GM23338 (cell line): ENCODE measurements at regions not wholly inside any gene's neighbourhood (a gene's known extent, or its start where the extent isn't known, plus 50 kb on each side); places are given as distances from the start of the nearest gene placed in this dataset.

Experiments
- ATAC-seq: fragments of 200-7000 bp; cut with Tn5 transposase; 3 replicates; pipeline ENCODE4 v1.9.1; 2020
- DNase-seq: peaks from one replicate; pipeline ENCODE4 v3.0.0-alpha.2; 2015; ENCODE audit warnings: low spot score
- H2AFZ ChIP-seq: fragments of 200-600 bp; sonication (generic); 2 replicates; pipeline ENCODE4 v1.8.0; 2016; ENCODE audit warnings: antibody characterized with exemption, mild to moderate bottlenecking, moderate library complexity
- H3F3A ChIP-seq: fragments of 200-600 bp; sonication (generic); replicated peaks from 2 replicates; pipeline ENCODE4 v1.8.0; 2017; ENCODE audit warnings: antibody characterized with exemption, mixed run types, low read depth
- H3K27ac ChIP-seq: fragments of 200-600 bp; sonication (generic); 2 replicates; pipeline ENCODE4 v1.6.1; 2016; ENCODE audit warnings: low read depth
- H3K27me3 ChIP-seq: fragments of 200-600 bp; sonication (generic); 2 replicates; pipeline ENCODE4 v1.8.0; 2016; ENCODE audit warnings: mild to moderate bottlenecking, mixed run types, moderate library complexity; ENCODE audit not compliant: insufficient read depth
- H3K36me3 ChIP-seq: fragments of 200-600 bp; sonication (generic); 2 replicates; pipeline ENCODE4 v1.8.0; 2016; ENCODE audit warnings: mild to moderate bottlenecking; ENCODE audit not compliant: insufficient read depth
- H3K4me1 ChIP-seq: fragments of 200-600 bp; sonication (generic); 2 replicates; pipeline ENCODE4 v1.8.0; 2016; ENCODE audit warnings: mild to moderate bottlenecking, moderate library complexity; ENCODE audit not compliant: insufficient read depth
- H3K4me2 ChIP-seq: fragments of 200-600 bp; sonication (generic); 2 replicates; pipeline ENCODE4 v1.7.1; 2017; ENCODE audit warnings: mixed run types
- H3K4me3 ChIP-seq: fragments of 200-600 bp; sonication (generic); 2 replicates; pipeline ENCODE4 v1.6.1; 2016; ENCODE audit warnings: mixed run types
- H3K79me2 ChIP-seq: fragments of 200-600 bp; sonication (generic); replicated peaks from 2 replicates; pipeline ENCODE4 v1.8.0; 2017; ENCODE audit warnings: mild to moderate bottlenecking; ENCODE audit not compliant: insufficient read depth
- H3K9me2 ChIP-seq: fragments of 200-600 bp; sonication (generic); 2 replicates; pipeline ENCODE4 v1.8.0; 2017; ENCODE audit not compliant: insufficient read depth
- H4K20me1 ChIP-seq: fragments of 200-600 bp; sonication (generic); replicated peaks from 2 replicates; pipeline ENCODE4 v1.8.0; 2017; ENCODE audit warnings: mild to moderate bottlenecking; ENCODE audit not compliant: insufficient read depth
- H3K27ac Mint-ChIP-seq: 2 replicates; pipeline ENCODE4 v1.8.0; 2020; ENCODE audit warnings: inconsistent platforms, mild to moderate bottlenecking, moderate library complexity, mixed read lengths
- H3K27me3 Mint-ChIP-seq: 3 replicates; pipeline ENCODE4 v1.8.0; 2022; ENCODE audit warnings: low read depth, mild to moderate bottlenecking, moderate library complexity, mixed read lengths, inconsistent platforms; ENCODE audit not compliant: insufficient read depth, poor library complexity
- H3K36me3 Mint-ChIP-seq: 3 replicates; pipeline ENCODE4 v1.8.0; 2021; ENCODE audit warnings: low read depth, mild to moderate bottlenecking, inconsistent platforms, moderate library complexity, mixed read lengths
- H3K4me1 Mint-ChIP-seq: 3 replicates; pipeline ENCODE4 v1.8.0; 2020; ENCODE audit warnings: mild to moderate bottlenecking, inconsistent platforms, mixed read lengths
- H3K4me3 Mint-ChIP-seq: 3 replicates; pipeline ENCODE4 v1.8.0; 2021; ENCODE audit warnings: moderate library complexity, mild to moderate bottlenecking, inconsistent platforms, mixed read lengths
- H3K9me3 Mint-ChIP-seq: 3 replicates; pipeline ENCODE4 v1.8.0; 2020; ENCODE audit warnings: moderate library complexity, mild to moderate bottlenecking, inconsistent platforms, mixed read lengths
- CREB1 ChIP-seq: fragments of 250-450 bp; sonication (Bioruptor Pico); IDR thresholded peaks from 2 replicates; pipeline ENCODE4 v1.5.0; 2020; ENCODE audit warnings: low read depth, mild to moderate bottlenecking, moderate library complexity
- CTCF ChIP-seq, 2 experiments: fragments of 200-600 bp in 1 of 2; sonication (generic) in 1 of 2; conservative IDR thresholded peaks; 2 replicates each; pipeline versions ENCODE4 v1.5.1 to v1.6.1; 2016 to 2017; ENCODE audit warnings: antibody characterized with exemption in 2 of 2, low read depth in 2 of 2, mild to moderate bottlenecking in 2 of 2, moderate library complexity in 1 of 2
- ETS1 ChIP-seq: IDR thresholded peaks from 2 replicates; pipeline ENCODE4 v1.6.1; 2016; ENCODE audit warnings: antibody characterized with exemption
- EZH2 ChIP-seq: fragments of 200-600 bp; sonication (generic); IDR thresholded peaks from one replicate; pipeline ENCODE4 v1.8.0; 2017; ENCODE audit warnings: antibody characterized with exemption, mild to moderate bottlenecking, low read depth; ENCODE audit not compliant: unreplicated experiment
- EZH2phosphoT487 ChIP-seq: fragments of 200-600 bp; sonication (generic); IDR thresholded peaks from one replicate; pipeline ENCODE4 v1.8.1; 2018; ENCODE audit warnings: antibody characterized with exemption; ENCODE audit not compliant: unreplicated experiment
- JUNB ChIP-seq: IDR thresholded peaks from one replicate; pipeline ENCODE4 v1.6.1; 2016; ENCODE audit warnings: antibody characterized with exemption; ENCODE audit not compliant: unreplicated experiment
- NANOG ChIP-seq: IDR thresholded peaks from 2 replicates; pipeline ENCODE4 v1.6.1; 2016; ENCODE audit warnings: antibody characterized with exemption, borderline replicate concordance
- POLR2AphosphoS5 ChIP-seq: IDR thresholded peaks from 2 replicates; pipeline ENCODE4 v1.6.1; 2016; ENCODE audit warnings: antibody characterized with exemption, low read depth
- ZNF114 ChIP-seq: fragments of 250-450 bp; sonication (Bioruptor Pico); IDR thresholded peaks from 2 replicates; pipeline ENCODE4 v1.5.0; 2020; ENCODE audit warnings: mild to moderate bottlenecking, moderate library complexity
- ZNF331 ChIP-seq: fragments of 250-450 bp; sonication (Bioruptor Pico); IDR thresholded peaks from 2 replicates; pipeline ENCODE4 v1.5.0; 2020; ENCODE audit warnings: low read depth, mild to moderate bottlenecking, moderate library complexity
- TF ChIP-seq, protein P1 (sequence below): IDR thresholded peaks from one replicate; pipeline ENCODE4 v1.6.1; 2018; ENCODE audit warnings: antibody characterized with exemption; ENCODE audit not compliant: unreplicated experiment

- no peak for TF ChIP-seq EZH2phosphoT487
- no peak for TF ChIP-seq ZNF331 (CRISPR knock-in tag)
- TF ChIP-seq EZH2: no peak
- TF ChIP-seq JUNB: no peak
- no peak for TF ChIP-seq CTCF (conservative IDR thresholded peaks at IDR 0.05; ENCODE audit: low read depth in 2 of 2)
- TF ChIP-seq CREB1 (CRISPR knock-in tag): no peak
- TF ChIP-seq POLR2AphosphoS5: no peak
- no peak for TF ChIP-seq ZNF114 (CRISPR knock-in tag)
- TF ChIP-seq, protein P1, sequence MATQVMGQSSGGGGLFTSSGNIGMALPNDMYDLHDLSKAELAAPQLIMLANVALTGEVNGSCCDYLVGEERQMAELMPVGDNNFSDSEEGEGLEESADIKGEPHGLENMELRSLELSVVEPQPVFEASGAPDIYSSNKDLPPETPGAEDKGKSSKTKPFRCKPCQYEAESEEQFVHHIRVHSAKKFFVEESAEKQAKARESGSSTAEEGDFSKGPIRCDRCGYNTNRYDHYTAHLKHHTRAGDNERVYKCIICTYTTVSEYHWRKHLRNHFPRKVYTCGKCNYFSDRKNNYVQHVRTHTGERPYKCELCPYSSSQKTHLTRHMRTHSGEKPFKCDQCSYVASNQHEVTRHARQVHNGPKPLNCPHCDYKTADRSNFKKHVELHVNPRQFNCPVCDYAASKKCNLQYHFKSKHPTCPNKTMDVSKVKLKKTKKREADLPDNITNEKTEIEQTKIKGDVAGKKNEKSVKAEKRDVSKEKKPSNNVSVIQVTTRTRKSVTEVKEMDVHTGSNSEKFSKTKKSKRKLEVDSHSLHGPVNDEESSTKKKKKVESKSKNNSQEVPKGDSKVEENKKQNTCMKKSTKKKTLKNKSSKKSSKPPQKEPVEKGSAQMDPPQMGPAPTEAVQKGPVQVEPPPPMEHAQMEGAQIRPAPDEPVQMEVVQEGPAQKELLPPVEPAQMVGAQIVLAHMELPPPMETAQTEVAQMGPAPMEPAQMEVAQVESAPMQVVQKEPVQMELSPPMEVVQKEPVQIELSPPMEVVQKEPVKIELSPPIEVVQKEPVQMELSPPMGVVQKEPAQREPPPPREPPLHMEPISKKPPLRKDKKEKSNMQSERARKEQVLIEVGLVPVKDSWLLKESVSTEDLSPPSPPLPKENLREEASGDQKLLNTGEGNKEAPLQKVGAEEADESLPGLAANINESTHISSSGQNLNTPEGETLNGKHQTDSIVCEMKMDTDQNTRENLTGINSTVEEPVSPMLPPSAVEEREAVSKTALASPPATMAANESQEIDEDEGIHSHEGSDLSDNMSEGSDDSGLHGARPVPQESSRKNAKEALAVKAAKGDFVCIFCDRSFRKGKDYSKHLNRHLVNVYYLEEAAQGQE: no peak
These were observed 809.8 kb upstream of the SOX11 start (continued) for GRCh38 chr2:4882421-4882820.

- Mint-ChIP-seq H3K36me3 (peaks cover 12% of the 10 kb centered on the region), H3K27me3 (no peaks in the 10 kb centered on the region)
- no peak for TF ChIP-seq ETS1
- no peak for TF ChIP-seq ZNF114 (CRISPR knock-in tag)
- TF ChIP-seq NANOG: no peak
- TF ChIP-seq, protein P1: no peak
- TF ChIP-seq POLR2AphosphoS5: no peak
- no peak for TF ChIP-seq EZH2phosphoT487
- TF ChIP-seq EZH2: no peak
- TF ChIP-seq JUNB: no peak
These were observed 809.2 kb upstream of the SOX11 start for GRCh38 chr2:4882941-4883340.

More at GRCh38 chr2:4882941-4883340, 809.2 kb upstream of the SOX11 start:
- H4K20me1 ChIP-seq: no peaks in the 10 kb centered on the region
- H2AFZ ChIP-seq: no peak overlapping the region
- no peaks in the 10 kb centered on the region for H3K9me2 ChIP-seq
- H3K9me3 Mint-ChIP-seq: peaks cover 68% of the 10 kb centered on the region
- no peak overlapping the region for H3K4me3 Mint-ChIP-seq
- H3K27ac Mint-ChIP-seq: no peak overlapping the region
- no peak overlapping the region for H3K27ac ChIP-seq
- ATAC-seq (no peak), DNase-seq (no peak)
- no peaks in the 10 kb centered on the region for H3F3A ChIP-seq
- no peaks in the 10 kb centered on the region for H3K4me1 Mint-ChIP-seq
- no peaks in the 10 kb centered on the region for H3K27me3 ChIP-seq
- no peaks in the 10 kb centered on the region for H3K36me3 ChIP-seq
- no peak overlapping the region for H3K4me2 ChIP-seq
- no peak overlapping the region for H3K4me3 ChIP-seq
- H3K4me1 ChIP-seq: no peaks in the 10 kb centered on the region
- no peaks in the 10 kb centered on the region for H3K79me2 ChIP-seq
